ENCODE measurements at regions not wholly inside any gene's neighbourhood (a gene's known extent, or its start where the extent isn't known, plus 50 kb on each side); places are given as distances from the start of the nearest gene placed in this dataset.

GRCh38 chr12:125786143-125786542 lies 720.9 kb downstream of the AACS start:
- TF ChIP-seq CTCF (IDR thresholded peaks at IDR 0.05 in 4 of 5, conservative IDR thresholded peaks at IDR 0.05 in 1 of 5) (no peak), POLR2A (IDR thresholded peaks at IDR 0.05) (no peak)

Data from gastrocnemius medialis (tissue), 4 donors.